ENCODE measurements at regions not wholly inside any gene's neighbourhood (a gene's known extent, or its start where the extent isn't known, plus 50 kb on each side); places are given as distances from the start of the nearest gene placed in this dataset.

DNA sequence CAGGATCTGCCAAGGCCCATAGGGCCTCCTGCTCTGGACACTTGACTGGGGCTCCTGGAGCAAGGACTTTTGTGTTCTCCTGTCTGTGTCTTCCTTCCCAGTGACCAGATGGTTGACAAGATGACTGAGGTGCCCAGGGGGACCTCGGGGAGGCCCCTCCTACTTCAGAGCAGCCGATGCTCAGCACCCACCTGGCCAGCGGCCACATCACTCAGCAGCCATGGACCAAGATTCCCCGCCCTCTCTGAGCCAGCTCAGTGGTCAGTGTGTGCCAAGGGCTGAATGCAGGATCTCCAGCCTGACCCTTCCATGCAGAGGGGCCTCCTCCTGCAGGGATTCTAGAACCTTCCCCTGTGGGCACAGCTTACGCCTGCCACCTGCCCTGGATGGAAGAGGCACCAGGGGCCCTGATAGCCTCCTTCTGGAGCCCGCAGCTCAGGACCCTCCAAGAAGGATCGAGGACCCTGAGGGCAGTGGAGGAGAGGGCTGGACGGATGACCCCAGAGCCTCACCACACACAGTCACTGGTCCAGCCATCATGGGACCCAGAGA, 87.4 kb upstream of the GPC1 start:
- no peak for DNase-seq

DNA sequence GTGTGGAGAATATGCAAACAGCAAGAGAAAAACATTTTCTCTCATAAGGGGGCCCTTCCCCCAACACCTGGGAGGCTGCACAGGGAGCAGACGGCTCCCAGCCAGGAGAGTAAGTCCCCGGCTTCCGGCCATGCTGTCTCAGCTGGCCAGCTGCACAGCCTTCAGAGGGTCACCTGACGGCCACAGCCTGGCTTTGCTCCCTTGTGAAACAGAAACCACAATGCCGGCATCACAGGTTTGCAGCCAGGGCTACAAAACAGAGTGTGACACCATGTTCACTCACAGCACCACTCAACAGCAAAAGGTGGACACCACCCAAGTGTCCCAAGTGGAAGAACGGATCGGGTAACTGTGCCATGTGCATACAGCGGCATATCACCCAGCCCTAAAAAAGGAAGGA, 86.9 kb upstream of the GPC1 start:
- no peak for DNase-seq

DNA sequence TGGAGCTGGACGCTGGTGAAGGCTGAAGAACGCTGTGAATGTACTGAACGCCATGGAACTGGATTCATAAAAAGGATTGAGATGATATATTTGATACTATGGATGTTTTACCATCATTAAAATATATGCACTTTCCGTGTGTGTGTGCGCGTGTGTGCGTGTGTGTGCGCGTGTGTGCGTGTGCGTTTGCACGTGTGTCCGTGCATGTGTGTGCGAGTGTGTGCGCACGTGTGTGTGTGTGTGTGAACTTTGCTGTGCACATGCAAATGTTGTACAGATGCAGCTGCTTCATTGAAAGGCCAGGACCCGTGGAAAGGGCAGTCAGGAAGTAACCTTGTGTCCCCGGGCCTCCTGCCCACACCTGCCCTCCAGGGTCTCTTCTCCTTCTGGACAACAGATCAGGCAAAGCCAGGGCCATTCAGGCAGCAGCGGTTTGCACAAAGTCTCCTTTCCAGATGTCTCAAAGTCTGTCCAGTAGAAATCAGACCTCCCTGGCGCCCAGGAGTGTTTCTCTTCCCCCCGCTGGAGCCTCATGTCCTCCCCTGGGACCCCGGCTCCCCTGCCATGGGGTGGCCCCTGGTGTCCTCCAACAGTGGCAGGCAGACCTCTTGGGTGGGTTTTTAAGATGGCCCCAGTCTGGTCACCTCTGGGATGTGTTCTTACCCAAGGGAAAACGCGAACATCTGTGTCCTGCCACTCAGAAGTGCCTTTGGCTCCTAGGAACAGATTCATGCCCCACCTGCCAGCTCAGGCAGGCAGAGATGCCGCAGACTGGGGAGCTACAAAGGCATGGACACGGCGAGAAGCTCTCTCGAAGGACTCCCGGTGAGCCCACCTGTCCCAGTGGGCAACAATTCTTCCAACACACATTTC, 86.1 kb upstream of the GPC1 start:
- no peak for DNase-seq

DNA sequence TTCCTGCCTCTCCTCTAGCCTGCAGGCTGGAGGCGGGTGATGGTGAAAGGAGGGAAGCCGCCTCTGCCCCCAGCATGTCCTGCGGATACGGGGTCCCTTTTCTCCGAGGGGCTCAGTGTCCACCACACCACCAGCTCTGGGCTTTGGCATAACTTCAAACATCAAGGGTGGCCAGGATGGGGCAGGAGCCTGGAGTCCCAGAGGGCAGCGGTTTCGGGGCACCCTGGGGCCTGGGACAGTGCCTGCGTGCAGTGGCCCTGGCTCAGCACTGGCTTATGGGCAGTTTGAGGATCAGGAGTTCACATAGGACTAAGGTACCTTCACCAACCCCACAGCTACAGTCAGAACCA, 85.5 kb upstream of the GPC1 start:
- DNase-seq = no peak

DNA sequence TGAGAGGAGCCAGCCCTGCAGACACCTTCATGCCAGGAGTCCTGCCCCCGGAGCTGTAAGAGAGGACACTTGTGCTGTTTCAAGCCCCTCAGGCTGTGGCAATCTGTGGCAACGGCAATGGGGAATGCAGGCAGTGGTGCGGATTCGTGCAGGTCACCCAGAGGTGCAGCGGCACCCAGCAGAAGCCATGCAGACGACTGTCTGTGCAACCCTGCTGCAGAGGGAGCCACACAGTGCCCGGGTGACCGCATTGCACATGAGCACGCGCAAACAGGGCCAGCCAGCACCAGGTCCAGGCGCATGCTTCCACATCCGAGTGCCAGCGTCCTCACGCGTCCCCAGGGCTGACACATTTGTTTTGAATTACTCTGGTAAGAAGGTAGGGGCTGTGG, 84.8 kb upstream of the GPC1 start:
- DNase-seq = no peak

DNA sequence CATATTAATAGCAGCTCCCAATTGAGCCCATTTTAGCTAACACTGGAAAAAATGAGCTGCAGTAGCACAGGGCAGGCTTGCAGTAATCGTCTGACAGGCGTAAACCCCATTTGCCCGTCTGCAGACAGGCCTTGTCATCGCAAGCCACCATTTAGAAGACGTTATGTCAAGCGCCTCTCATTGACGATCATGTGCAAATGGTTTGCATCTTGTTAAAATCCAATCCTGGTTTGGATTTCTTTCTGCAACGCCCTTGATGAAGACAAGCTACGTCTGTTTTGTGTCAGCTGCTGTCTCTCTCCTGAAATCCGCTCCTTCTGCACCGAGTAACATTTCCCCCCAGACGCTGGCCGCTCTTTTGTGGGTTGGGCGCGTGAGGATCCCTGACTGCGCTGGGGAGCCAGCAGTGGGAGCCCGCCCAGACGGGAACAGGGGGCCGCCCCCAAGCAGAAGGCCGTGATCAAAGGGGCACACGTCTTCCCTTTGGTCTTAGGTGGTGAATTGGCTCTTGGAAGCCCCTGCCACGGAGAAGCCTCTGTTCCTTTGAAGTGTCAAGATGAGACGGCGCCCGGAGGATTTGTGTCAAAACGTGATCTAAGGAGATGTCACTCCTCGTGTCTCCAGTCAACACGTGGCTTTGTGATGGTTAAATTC, 84.2 kb upstream of the GPC1 start:
- no peak for DNase-seq

DNA sequence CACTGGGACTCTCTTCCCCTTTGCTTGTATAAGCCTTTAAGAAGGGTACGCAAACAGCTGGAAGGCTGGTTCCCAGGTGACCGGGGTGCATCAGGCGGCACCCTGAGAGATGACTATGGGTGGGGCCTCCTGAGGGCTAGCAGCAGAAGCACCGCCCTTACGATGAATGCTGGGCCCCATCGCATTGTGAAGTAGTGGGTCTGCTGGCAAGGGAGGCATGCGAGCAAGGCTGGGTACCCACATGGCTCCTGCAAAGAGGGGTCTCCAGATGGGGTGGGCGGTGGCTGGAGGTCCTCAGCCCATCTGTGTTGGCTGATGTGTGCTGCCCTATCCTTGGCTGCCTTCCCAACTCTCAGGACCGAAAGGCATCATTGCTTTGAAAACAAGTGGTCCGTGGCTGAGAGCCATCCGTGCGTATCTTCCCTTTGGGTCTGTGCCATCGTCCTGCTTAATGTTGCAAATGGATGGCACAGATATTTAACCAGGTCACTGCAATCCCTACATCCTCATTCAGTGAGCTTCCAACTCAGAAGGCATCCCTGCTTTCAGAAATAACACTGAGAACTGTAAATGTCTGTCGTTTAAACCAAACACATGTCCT, 83.5 kb upstream of the GPC1 start:
- no peak for DNase-seq

DNA sequence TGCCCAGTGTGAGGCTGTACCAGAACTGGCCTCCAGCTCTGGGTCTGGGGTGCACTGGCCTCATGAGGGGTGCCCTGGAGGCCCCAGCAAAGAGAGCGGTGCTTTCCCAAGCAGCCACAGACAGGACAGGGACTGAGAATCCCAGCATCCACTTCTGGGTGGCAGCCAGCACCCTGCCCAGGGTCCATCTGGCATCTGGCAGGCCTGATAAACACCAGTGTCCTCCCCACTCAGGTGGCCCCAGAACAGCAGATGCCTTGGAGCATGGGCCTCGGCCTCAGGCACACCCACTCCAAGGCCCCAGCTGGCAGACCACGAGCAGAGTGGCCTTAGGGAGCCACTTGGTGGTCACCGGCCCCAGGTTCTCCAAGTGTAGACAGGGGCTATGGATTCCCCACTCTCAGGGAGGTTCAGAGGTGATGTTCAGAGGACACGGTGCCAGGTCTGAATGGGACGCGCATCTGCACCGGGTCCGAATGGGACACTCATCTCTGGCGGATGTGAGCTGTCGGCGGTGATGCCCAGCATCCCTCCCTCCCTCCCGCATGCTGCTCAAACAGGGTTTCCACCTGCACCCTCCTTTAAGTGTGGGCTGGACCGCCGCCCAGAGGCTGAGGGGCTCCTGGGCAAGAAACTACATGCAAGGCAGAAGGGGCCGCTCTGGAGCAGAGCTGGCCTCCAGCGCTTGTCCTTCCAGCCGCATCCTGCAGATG, 82.2 kb upstream of the GPC1 start:
- DNase-seq = no peak

DNA sequence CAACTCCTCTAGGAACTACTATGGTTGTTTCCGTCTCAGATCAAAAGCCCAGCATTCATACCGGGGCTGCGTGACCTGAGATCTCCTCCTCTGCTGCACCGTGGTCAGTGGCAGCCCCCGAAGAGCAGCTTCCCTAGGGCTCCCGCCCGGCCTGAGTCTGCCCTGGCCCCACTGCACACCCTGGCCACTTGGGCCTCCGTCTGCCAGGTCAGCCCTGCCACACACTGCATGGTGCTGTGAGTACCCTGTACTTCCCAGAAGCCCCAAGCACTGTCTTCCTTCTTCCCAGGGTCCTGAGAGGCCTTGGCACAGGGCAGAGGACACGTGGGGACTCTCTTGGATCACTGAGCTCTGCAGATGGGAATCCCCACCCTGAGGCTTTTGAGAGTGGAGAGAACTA, 81.5 kb upstream of the GPC1 start:
- no peak for DNase-seq

DNA sequence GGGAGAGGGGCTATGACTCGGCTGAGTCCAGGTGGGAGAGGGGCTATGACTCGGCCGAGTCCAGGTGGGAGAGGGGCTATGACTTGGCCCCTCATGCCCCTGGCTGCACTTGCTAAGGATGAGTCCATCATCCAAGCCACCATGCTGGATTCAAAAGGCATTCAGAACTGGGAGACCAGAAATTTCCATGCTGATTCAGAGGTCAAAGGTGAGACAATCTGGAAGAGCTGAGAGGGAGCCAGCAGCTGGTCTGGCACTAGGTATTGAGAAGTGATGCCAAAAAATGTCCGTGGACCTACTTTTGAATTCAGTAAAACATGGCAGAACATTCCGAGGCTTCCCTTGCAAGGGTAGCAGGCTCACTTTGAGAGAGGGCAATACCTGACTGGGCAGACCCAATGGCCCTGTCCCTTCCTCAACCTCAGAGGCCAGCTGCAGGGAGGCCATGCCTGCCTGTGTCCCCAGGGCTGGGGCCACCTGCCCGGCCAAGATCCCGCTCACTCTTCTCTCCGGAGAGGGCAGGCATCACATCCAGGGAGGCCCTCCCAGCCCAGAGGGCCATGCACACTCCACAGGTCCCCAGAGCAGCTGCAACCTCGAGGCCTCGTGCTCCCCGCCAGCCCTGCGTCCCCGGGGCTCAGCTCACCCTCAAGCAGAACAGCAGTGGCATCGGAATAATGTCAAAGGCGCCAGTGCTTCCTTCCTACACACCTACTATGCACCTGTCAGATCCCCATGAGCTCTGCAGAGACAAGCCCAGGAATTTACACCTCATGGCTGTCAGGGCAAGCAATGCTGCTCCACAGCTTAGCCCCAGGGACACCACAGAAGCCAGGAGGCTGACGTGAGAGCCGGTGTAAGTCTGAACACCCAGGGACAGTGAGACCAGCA, 80.2 kb upstream of the GPC1 start:
- DNase-seq = no peak

DNA sequence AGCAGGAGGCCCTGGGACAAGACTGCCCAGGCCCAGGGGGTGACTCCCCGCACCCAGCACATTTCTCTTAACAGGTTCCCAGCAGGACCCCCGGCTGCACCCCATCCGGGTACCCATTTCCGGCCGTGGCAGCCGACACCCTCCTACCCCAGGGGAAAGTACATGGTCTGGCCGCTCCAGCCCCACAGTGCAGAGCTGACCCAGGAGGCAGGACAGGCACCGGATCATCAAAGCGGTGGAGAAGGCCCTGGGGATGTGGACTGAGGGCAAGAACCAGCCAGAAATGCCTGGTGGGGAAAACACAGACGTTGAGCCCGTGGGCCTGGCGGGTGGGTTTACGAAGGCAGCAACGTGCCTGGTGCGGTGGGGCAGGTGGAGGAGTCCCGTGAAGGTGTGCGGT, 79.5 kb upstream of the GPC1 start:
- DNase-seq = no peak

DNA sequence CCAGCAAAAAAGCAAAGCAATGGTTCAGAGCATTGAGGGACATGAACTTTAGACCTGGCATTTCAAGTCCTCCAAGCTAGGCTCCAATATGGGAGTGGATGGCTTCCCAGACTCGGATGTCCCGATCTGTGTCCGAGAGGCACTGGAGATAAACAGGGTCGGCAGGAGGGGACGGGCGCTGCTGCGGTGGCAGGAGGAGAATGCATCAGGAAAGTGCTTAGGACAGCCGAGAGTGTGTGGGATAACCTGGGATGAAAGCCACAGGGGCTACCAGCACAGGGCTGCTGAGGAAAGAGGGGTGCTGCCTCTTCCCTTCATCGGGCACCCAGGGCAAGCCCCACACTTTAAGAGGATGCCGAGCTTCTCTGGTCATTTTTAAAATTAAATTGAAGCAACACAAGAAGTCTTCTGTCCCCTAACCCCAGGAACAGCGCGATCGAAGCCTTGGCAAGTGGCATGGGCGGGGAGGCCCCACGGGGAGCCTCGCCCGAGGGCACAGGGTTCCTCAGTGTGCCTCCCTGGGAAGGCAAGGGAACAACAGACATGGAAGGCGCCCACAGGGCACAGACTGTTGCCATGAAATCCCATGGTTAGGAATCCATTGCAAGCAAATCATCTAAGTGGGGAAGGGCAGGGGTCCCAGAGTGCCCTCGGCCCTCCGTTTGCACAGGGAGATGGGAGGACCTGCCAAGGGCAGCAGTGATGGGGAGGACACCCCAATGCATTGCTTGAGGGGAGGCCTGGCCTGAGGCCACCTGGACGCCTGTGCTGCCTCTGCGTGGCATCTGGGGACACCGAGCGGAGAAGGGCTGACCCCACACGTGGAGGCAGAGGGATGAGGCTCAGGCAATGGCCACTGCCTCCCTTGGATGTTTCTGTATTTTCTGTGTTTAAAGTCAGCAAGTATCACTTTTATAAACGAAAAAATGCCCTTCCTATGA, 78.5 kb upstream of the GPC1 start:
- DNase-seq = no peak

DNA sequence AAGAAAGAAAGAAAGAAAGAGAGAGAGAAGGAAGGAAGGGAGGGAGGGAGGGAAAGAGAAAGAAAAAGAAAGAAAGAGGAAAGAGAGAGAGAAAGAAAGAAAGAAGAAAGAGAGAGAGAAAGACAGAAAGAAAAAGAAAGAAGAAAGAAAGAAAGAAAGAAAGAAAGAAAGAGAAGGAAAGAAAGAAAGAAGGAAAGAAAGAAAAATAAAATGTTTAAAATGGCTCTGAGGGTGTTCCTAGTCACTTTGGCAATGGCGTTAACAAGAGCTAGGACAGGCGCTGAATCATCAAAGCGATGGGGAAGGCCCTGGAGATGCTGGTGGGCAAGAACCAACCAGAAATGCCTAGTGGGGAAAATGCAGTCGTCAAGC, 77.8 kb upstream of the GPC1 start:
- no peak for DNase-seq

DNA sequence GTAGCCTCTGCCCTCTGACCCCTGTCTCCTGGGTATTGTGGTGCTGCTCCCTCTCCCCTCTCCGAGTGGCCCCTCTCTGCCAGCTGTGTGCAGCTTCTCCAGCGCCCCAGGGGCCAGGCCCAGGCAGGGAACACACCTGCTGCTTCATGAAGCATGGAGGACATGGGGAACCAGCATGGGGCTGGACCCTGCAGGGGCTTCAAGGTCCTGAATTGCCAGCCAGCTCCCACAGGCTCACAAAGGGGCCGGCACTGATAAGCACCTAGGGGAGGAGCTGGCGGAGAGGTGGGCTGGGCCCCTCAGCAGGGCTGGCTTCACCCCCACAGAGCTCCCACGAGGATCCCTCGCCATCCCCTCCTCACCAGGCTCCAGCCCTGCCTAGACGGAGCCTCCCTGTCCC, 77.4 kb upstream of the GPC1 start:
- no peak for DNase-seq

DNA sequence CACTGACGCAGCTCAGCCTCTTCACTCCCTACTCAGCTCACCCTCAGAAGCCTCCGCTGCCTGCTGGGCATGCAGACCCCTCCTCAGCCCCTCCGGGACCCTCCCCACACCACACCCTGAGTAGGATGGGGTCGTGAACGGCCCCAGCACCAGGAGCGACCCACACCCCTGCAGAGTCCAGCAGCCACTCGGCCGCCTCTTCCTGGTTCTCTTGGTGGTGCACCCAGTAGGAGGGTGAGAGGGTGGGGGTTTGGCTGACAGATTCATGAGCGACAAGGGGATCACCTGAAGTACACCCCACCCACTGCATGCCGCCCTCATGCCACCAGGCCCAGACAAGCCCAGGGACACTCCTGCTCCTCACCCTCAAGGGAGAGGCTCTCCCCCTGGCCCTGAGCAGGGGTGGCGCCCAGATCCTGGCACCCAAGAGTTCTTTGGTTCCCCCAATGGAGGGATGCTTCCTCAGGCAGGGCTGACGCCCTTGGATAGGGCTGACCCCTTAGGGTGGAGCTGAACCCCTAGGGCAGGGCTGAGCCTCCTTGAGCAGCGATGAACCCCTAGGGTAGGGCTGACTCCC, 76.6 kb upstream of the GPC1 start:
- DNase-seq = no peak

DNA sequence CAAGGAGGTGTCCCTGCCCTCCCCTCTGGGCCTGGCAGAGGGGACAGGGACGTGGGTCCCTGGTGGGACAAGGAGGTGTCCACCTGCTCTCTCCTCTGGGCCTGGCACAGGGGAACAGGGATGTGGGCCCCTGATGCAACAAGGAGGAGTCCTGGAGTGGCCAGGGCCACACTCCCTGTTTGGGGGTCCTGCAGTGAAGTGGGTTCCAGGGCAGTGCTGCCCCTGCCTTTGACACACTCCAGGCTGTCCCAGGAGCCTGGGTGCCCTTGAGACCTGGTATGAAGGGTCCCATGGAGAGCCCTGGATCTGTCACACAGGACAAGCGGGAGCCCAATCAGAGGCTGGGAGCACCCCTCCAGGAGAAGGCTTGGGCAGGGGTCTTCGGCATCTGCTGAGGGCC, 75.8 kb upstream of the GPC1 start:
- DNase-seq = no peak

DNA sequence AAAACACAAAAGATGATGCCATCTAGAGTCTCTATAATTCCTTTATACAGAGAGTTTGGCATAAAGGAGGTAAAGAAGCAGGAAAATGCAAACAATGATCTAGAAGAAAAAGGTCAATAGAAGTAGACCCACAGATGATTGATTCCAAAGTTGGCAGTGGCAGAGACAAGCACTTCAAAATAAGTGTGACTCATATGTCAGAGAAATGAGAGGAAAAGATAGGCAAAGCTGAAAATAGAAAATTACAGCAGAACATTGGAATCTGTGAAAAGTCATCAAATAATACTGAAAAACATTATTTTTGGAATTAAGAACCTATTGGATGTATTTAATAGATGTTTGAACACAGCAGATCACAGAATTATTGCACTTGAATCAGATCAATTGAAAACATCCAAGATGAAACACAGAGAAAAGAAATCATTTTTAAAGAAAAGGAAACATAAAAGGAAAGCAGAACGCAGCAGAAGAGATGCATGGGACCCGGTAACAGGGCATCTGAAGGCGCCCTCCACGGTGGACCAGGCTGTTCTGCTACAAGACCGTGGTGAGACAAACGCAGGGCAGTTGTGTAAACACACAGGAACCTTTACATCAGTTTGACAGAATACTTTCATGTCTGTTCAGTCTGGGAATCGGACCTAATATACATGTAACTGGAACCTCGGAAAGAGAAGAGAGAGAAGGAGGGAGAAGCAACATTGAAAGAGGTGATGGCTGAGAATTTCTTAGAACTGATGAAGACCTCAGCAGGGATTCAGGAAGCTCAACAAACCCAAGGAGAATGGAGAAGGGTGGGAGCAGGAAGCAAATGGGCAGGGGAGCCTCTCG, 74.6 kb upstream of the GPC1 start:
- no peak for DNase-seq

DNA sequence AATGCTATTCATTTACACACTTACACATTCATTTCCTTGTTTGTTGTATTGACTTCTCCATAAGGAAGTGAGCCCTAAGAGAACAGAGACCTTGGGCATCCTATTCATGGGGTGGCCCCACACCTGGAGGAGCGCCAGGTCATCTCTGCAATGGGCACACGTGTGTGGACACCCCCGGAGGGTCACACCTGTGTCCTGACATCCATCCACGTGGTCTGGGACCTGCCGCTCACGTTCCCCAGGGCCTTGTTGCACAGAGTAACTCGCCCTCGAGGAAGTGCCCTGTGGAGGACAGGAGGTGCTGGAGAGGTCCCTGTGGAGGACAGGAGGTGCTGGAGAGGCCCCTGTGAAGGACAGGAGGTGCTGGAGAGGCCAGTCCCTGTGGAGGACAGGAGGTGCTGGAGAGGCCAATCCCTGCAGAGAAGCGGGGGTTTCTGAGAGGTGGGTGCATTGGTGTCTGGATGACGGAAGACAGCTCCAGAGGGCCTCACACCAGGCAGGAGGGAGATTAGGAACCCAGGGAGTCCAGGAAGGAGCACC, 73.2 kb upstream of the GPC1 start:
- DNase-seq = no peak

All from NCI-H226 (cell line).